ENCODE measurements at regions not wholly inside any gene's neighbourhood (a gene's known extent, or its start where the extent isn't known, plus 50 kb on each side); places are given as distances from the start of the nearest gene placed in this dataset.

GRCh38 chr10:129170812-129171211 lies 296.2 kb upstream of the MGMT start:
- no peak for TF ChIP-seq CTCF (IDR thresholded peaks at IDR 0.05 in 2 of 3, conservative IDR thresholded peaks at IDR 0.05 in 1 of 3; ENCODE audit: insufficient read depth in 2 of 3, low read depth in 1 of 3, low read length in 3 of 3)
- TF ChIP-seq PRPF4 (IDR thresholded peaks at IDR 0.05; ENCODE audit: insufficient read depth, low read depth, low read length, poor library complexity, severe bottlenecking), result no peak
- no peak for TF ChIP-seq ZC3H4 (CRISPR knock-in tag; IDR thresholded peaks at IDR 0.05; ENCODE audit: borderline replicate concordance)
- TF ChIP-seq GABPB1 (CRISPR knock-in tag; IDR thresholded peaks at IDR 0.05), result no peak
- no peak for TF ChIP-seq NR3C1 (CRISPR knock-in tag; IDR thresholded peaks at IDR 0.05)
- TF ChIP-seq PTBP1 (IDR thresholded peaks at IDR 0.05; ENCODE audit: low read depth, low read length), result no peak
- no peak for TF ChIP-seq NR2C1 (IDR thresholded peaks at IDR 0.05)
- TF ChIP-seq NR2C1 (tag; IDR thresholded peaks at IDR 0.05), result no peak
- no peak for TF ChIP-seq ZNF766 (CRISPR knock-in tag; conservative IDR thresholded peaks at IDR 0.05)
- TF ChIP-seq SRF (CRISPR knock-in tag; IDR thresholded peaks at IDR 0.05), result no peak
- TF ChIP-seq BHLHE40 (IDR thresholded peaks at IDR 0.05; ENCODE audit: low read length), result no peak
- TF ChIP-seq ZMIZ1 (IDR thresholded peaks at IDR 0.05; ENCODE audit: low read depth in 2 of 2, low read length in 2 of 2), result no peak
- TF ChIP-seq, protein P1, sequence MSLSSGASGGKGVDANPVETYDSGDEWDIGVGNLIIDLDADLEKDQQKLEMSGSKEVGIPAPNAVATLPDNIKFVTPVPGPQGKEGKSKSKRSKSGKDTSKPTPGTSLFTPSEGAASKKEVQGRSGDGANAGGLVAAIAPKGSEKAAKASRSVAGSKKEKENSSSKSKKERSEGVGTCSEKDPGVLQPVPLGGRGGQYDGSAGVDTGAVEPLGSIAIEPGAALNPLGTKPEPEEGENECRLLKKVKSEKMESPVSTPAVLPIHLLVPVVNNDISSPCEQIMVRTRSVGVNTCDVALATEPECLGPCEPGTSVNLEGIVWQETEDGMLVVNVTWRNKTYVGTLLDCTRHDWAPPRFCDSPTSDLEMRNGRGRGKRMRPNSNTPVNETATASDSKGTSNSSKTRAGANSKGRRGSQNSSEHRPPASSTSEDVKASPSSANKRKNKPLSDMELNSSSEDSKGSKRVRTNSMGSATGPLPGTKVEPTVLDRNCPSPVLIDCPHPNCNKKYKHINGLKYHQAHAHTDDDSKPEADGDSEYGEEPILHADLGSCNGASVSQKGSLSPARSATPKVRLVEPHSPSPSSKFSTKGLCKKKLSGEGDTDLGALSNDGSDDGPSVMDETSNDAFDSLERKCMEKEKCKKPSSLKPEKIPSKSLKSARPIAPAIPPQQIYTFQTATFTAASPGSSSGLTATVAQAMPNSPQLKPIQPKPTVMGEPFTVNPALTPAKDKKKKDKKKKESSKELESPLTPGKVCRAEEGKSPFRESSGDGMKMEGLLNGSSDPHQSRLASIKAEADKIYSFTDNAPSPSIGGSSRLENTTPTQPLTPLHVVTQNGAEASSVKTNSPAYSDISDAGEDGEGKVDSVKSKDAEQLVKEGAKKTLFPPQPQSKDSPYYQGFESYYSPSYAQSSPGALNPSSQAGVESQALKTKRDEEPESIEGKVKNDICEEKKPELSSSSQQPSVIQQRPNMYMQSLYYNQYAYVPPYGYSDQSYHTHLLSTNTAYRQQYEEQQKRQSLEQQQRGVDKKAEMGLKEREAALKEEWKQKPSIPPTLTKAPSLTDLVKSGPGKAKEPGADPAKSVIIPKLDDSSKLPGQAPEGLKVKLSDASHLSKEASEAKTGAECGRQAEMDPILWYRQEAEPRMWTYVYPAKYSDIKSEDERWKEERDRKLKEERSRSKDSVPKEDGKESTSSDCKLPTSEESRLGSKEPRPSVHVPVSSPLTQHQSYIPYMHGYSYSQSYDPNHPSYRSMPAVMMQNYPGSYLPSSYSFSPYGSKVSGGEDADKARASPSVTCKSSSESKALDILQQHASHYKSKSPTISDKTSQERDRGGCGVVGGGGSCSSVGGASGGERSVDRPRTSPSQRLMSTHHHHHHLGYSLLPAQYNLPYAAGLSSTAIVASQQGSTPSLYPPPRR (CRISPR knock-in tag; IDR thresholded peaks at IDR 0.05; ENCODE audit: borderline replicate concordance), result no peak
- no peak for TF ChIP-seq PCBP1 (IDR thresholded peaks at IDR 0.05; ENCODE audit: low read depth, low read length, poor library complexity, severe bottlenecking)
- TF ChIP-seq DMBX1 (CRISPR knock-in tag; IDR thresholded peaks at IDR 0.05; ENCODE audit: borderline replicate concordance), result no peak

All from K562 (cell line).